ENCODE measurements at regions not wholly inside any gene's neighbourhood (a gene's known extent, or its start where the extent isn't known, plus 50 kb on each side); places are given as distances from the start of the nearest gene placed in this dataset.
A peak's percentile ranks its signal among the peaks of the same experiment; 100 is the strongest.

GRCh38 chr7:25485026-25485425 lies 256.7 kb upstream of the NPVF start:
- intact Hi-C loops (cut with DNase I), result no loop called here
- H3K27ac ChIP-seq, result no peak overlapping the region
- WGBS, 2 donors, result 13 to 68% methylated on average over 1 of the region's 1 CpG
- DNase-seq, result no peak
- H3K36me3 ChIP-seq, result no peaks in the 10 kb centered on the region
- no peaks in the 10 kb centered on the region for H3K4me1 ChIP-seq
- TF ChIP-seq EP300 (IDR thresholded peaks at IDR 0.05) (no peak), POLR2AphosphoS5 (IDR thresholded peaks at IDR 0.05) (no peak), CTCF (IDR thresholded peaks at IDR 0.05) (no peak), POLR2A (IDR thresholded peaks at IDR 0.05) (no peak)
- H3K4me3 ChIP-seq, result no peak overlapping the region
- H3K27me3 ChIP-seq, result no peaks in the 10 kb centered on the region
- no peaks in the 10 kb centered on the region for H3K9me3 ChIP-seq

- DNase-seq, result no peak
- Histone ChIP-seq H3K36me3 (no peaks in the 10 kb centered on the region), H3K27ac (no peak overlapping the region), H3K9me3 (no peaks in the 10 kb centered on the region), H3K4me3 (no peak overlapping the region), H3K4me1 (no peaks in the 10 kb centered on the region), H3K27me3 (no peaks in the 10 kb centered on the region)
- TF ChIP-seq POLR2AphosphoS5 (IDR thresholded peaks at IDR 0.05) (no peak), CTCF (IDR thresholded peaks at IDR 0.05) (no peak), EP300 (IDR thresholded peaks at IDR 0.05) (no peak), POLR2A (IDR thresholded peaks at IDR 0.05) (no peak)
- 81 to 84% methylated on average over 2 of the region's 2 CpGs for WGBS, 2 donors
- intact Hi-C loops (cut with DNase I), result no loop called here
These were observed 258.4 kb upstream of the NPVF start for GRCh38 chr7:25486656-25487055.

- WGBS, 2 donors, result 76 to 85% methylated on average over 8 of the region's 8 CpGs
- intact Hi-C loops (cut with DNase I), result no loop called here
- Histone ChIP-seq H3K4me1 (peaks cover 0 to 18% (median 16%) of the 10 kb centered on the region in 4 donors), H3K36me3 (no peaks in the 10 kb centered on the region), H3K27ac (no peak overlapping the region), H3K27me3 (no peaks in the 10 kb centered on the region), H3K4me3 (no peak overlapping the region), H3K9me3 (no peaks in the 10 kb centered on the region)
- TF ChIP-seq EP300 (IDR thresholded peaks at IDR 0.05) (no peak), POLR2AphosphoS5 (IDR thresholded peaks at IDR 0.05) (no peak), POLR2A (IDR thresholded peaks at IDR 0.05) (no peak), CTCF (IDR thresholded peaks at IDR 0.05) (no peak)
- no peak for DNase-seq
These were observed 265.6 kb upstream of the NPVF start for GRCh38 chr7:25493805-25494366.

GRCh38 chr7:25494896-25495295 lies 266.6 kb upstream of the NPVF start:
- no peak overlapping the region for H3K4me3 ChIP-seq
- H3K4me1 ChIP-seq, result peaks cover 0 to 18% (median 16%) of the 10 kb centered on the region in 4 donors
- 93 to 97% methylated on average over 2 of the region's 2 CpGs for WGBS, 2 donors
- no peak for TF ChIP-seq EP300 (IDR thresholded peaks at IDR 0.05)
- TF ChIP-seq POLR2AphosphoS5 (IDR thresholded peaks at IDR 0.05), result no peak
- TF ChIP-seq POLR2A (IDR thresholded peaks at IDR 0.05), result no peak
- no peak for TF ChIP-seq CTCF (IDR thresholded peaks at IDR 0.05)
- no peaks in the 10 kb centered on the region for H3K27me3 ChIP-seq
- intact Hi-C loops (cut with DNase I), result no loop called here
- H3K9me3 ChIP-seq, result no peaks in the 10 kb centered on the region
- peak overlapping the region in 2 of 4 donors; percentile 17 to 55 for H3K27ac ChIP-seq
- no peaks in the 10 kb centered on the region for H3K36me3 ChIP-seq
- no peak for DNase-seq

Measured in sigmoid colon (tissue), 6 donors.